AG04449 (cell line): ENCODE measurements at regions not wholly inside any gene's neighbourhood (a gene's known extent, or its start where the extent isn't known, plus 50 kb on each side); places are given as distances from the start of the nearest gene placed in this dataset.

Experiments
- CTCF ChIA-PET: fragments of 350-600 bp; formaldehyde crosslinking; extraction: SDS; loops from one replicate; lab custom pipeline; 2021; ENCODE audit warnings: antibody characterized with exemption; lab: Yijun Ruan, JAX
- POLR2A ChIA-PET: fragments of 400-600, 350-600 bp; formaldehyde crosslinking; extraction: SDS; loops from one replicate; lab custom pipeline; 2020; ENCODE audit warnings: antibody characterized with exemption, inconsistent platforms; lab: Yijun Ruan, JAX
- DNase-seq: peaks from one replicate; pipeline ENCODE4 v3.0.0-alpha.2; 2010; ENCODE audit warnings: low read depth, low spot score
- H3K4me3 ChIP-seq: 2 replicates; pipeline ENCODE4 v1.5.1; 2011; ENCODE audit warnings: low read depth, mild to moderate bottlenecking, control low read depth, low read length
- CTCF ChIP-seq: IDR thresholded peaks from one replicate; pipeline ENCODE4 v1.5.1; 2011; ENCODE audit warnings: mild to moderate bottlenecking, moderate library complexity, low read length, control low read depth, inconsistent platforms; ENCODE audit not compliant: insufficient read depth; ENCODE audit errors: missing control alignments

- ChIA-PET POLR2A (no interaction called here), CTCF (no interaction called here)
These were observed 112.8 kb upstream of the RESF1 start for GRCh38 chr12:31846405-31846804.

GRCh38 chr12:31845613-31846322, 113.4 kb upstream of the RESF1 start:
- CTCF ChIA-PET = no interaction called here
- POLR2A ChIA-PET = no interaction called here
- TF ChIP-seq CTCF = no peak
- no peak for DNase-seq
- H3K4me3 ChIP-seq = no peak overlapping the region

More at GRCh38 chr12:31846405-31846804, 112.8 kb upstream of the RESF1 start:
- H3K4me3 ChIP-seq = no peak overlapping the region
- DNase-seq = no peak
- no peak for TF ChIP-seq CTCF

- H3K4me3 ChIP-seq = no peak overlapping the region
- no peak for DNase-seq
- no peak for TF ChIP-seq CTCF
- POLR2A ChIA-PET = no interaction called here
- CTCF ChIA-PET = no interaction called here
These were observed 114.7 kb upstream of the AMN1 start for GRCh38 chr12:31843398-31844095.

- TF ChIP-seq CTCF = no peak
- DNase-seq = no peak
- no peak overlapping the region for H3K4me3 ChIP-seq
- POLR2A ChIA-PET = no interaction called here
- CTCF ChIA-PET = no interaction called here
These were observed 109.1 kb upstream of the AMN1 start for GRCh38 chr12:31837913-31838312.

DNA sequence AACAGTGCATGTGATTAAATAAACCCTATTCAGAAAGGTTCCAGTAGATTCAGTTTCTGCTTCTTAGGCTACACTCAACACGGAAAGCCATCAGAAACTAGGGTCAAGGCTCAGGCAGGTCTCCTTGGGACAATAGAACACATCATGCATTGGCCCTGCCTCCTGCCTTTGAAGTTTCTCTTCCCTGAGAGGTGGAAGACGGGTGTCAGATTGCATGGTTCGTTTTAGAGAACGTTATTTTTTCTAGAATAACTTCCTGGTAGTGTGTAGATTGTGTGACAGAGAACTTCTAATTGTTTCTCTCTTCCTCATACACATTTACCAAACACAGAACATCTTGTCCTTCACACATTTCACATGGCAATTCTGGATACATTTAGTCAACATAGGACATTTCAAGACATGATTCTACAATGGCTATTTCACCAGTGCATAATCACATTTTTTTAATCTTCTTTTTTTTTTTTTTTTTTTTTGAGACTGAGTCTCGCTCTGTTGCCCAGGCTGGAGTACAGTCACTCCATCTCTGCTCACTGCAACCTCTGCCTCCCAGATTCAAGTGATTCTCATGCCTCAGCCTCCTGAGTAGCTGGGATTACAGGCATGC, 106.6 kb upstream of the AMN1 start:
- no peak for TF ChIP-seq CTCF
- CTCF ChIA-PET = no interaction called here
- POLR2A ChIA-PET = no interaction called here

DNA sequence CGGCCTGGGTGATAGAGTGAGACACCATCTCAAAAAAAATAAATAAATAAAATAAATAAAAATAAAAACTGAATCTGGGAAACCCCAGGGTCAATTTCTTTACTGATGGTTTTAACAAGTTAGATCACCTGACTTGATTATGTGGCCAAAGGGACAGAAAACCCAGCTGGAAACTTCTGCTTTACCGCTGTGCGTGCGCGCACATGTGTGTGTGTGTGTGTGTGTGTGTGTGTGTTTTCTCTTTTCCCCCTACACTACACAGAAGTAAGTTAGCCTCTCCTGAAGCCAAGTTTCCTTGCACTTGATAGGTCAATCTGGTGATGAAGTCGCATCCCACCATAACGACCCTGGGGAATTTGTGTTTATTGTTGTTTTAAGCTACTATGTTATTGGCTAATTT, 105.3 kb upstream of the AMN1 start:
- ChIA-PET POLR2A (no interaction called here), CTCF (no interaction called here)
- no peak for TF ChIP-seq CTCF
- DNase-seq = no peak
- no peak overlapping the region for H3K4me3 ChIP-seq

More for the DNA sequence above, 106.6 kb upstream of the AMN1 start:
- no peak overlapping the region for H3K4me3 ChIP-seq
- DNase-seq = no peak
